ENCODE measurements at regions not wholly inside any gene's neighbourhood (a gene's known extent, or its start where the extent isn't known, plus 50 kb on each side); places are given as distances from the start of the nearest gene placed in this dataset.
A peak's percentile ranks its signal among the peaks of the same experiment; 100 is the strongest.

GRCh38 chr20:62583424-62583920 lies 58.8 kb upstream of the SLCO4A1 start:
- H3K27me3 ChIP-seq (ENCODE audit: insufficient read depth, low read length): no peaks in the 10 kb centered on the region
- H3K9me3 ChIP-seq (ENCODE audit: control insufficient read depth in 1 of 2, low read length in 2 of 2): no peaks in the 10 kb centered on the region
- H3K4me1 ChIP-seq (ENCODE audit: insufficient read depth, low read length): no peaks in the 10 kb centered on the region
- no peaks in the 10 kb centered on the region for H3K36me3 ChIP-seq (ENCODE audit: insufficient read depth, low read length)
- intact Hi-C loops (cut with micrococcal nuclease): no loop called here
- H3K4me3 ChIP-seq (ENCODE audit: low read length in 2 of 2): no peak overlapping the region
- H3K4me1 Mint-ChIP-seq: peaks cover 0 to 4% (median 2%) of the 10 kb centered on the region in 4 donors
- ChIA-PET POLR2A (ENCODE audit: partially characterized antibody) (no interaction called here), CTCF (ENCODE audit: partially characterized antibody) (no interaction called here)
- H3K4me3 Mint-ChIP-seq: no peak overlapping the region
- no peaks in the 10 kb centered on the region for H3K9me3 Mint-ChIP-seq
- no peak for DNase-seq
- H3K36me3 Mint-ChIP-seq: no peaks in the 10 kb centered on the region
- no peak overlapping the region for H3K27ac ChIP-seq (ENCODE audit: low read depth, low read length)
- H3K27ac Mint-ChIP-seq: no peak overlapping the region
- H3K27me3 Mint-ChIP-seq: peaks cover 30 to 36% of the 10 kb centered on the region in 2 donors

GRCh38 chr20:62584671-62585460 lies 57.4 kb upstream of the SLCO4A1 start:
- H3K36me3 ChIP-seq (ENCODE audit: insufficient read depth, low read length): no peaks in the 10 kb centered on the region

GRCh38 chr20:62585461-62585970 lies 56.8 kb upstream of the SLCO4A1 start:
- Mint-ChIP-seq H3K27me3 (peaks cover 21 to 27% of the 10 kb centered on the region in 2 donors), H3K4me3 (no peak overlapping the region), H3K27ac (no peak overlapping the region), H3K4me1 (peaks cover 0 to 3% (median 2%) of the 10 kb centered on the region in 4 donors), H3K9me3 (peaks cover 0 to 2% (median 0%) of the 10 kb centered on the region in 8 donors), H3K36me3 (no peaks in the 10 kb centered on the region)
- ChIA-PET CTCF (ENCODE audit: partially characterized antibody) (no interaction called here), POLR2A (ENCODE audit: partially characterized antibody) (no interaction called here)
- Histone ChIP-seq H3K9me3 (ENCODE audit: control insufficient read depth in 1 of 2, low read length in 2 of 2) (no peaks in the 10 kb centered on the region), H3K27ac (ENCODE audit: low read depth, low read length) (no peak overlapping the region), H3K27me3 (ENCODE audit: insufficient read depth, low read length) (no peaks in the 10 kb centered on the region), H3K4me3 (ENCODE audit: low read length in 2 of 2) (no peak overlapping the region), H3K36me3 (ENCODE audit: insufficient read depth, low read length) (no peaks in the 10 kb centered on the region), H3K4me1 (ENCODE audit: insufficient read depth, low read length) (no peaks in the 10 kb centered on the region)
- intact Hi-C loops (cut with micrococcal nuclease): no loop called here
- DNase-seq: no peak

More at GRCh38 chr20:62584671-62585460, 57.4 kb upstream of the SLCO4A1 start:
- Histone ChIP-seq H3K4me3 (ENCODE audit: low read length in 2 of 2) (no peak overlapping the region), H3K4me1 (ENCODE audit: insufficient read depth, low read length) (no peaks in the 10 kb centered on the region), H3K9me3 (ENCODE audit: control insufficient read depth in 1 of 2, low read length in 2 of 2) (no peaks in the 10 kb centered on the region), H3K27me3 (ENCODE audit: insufficient read depth, low read length) (no peaks in the 10 kb centered on the region), H3K27ac (ENCODE audit: low read depth, low read length) (no peak overlapping the region)
- intact Hi-C loops (cut with micrococcal nuclease): no loop called here
- no peaks in the 10 kb centered on the region for H3K9me3 Mint-ChIP-seq
- CTCF ChIA-PET (ENCODE audit: partially characterized antibody): no interaction called here
- H3K4me1 Mint-ChIP-seq: peaks cover 0 to 3% (median 2%) of the 10 kb centered on the region in 4 donors
- peaks cover 21 to 27% of the 10 kb centered on the region in 2 donors for H3K27me3 Mint-ChIP-seq
- no peak overlapping the region for H3K4me3 Mint-ChIP-seq
- H3K36me3 Mint-ChIP-seq: no peaks in the 10 kb centered on the region
- peak overlapping the region in 1 of 7 donors; percentile 79 for H3K27ac Mint-ChIP-seq
- no peak for DNase-seq
- POLR2A ChIA-PET (ENCODE audit: partially characterized antibody): interaction anchor here (0.8 kb wide), 1 partner anchor 120 kb away, joined by 3 read pairs; no protein-coding TSS in a partner anchor

- no peaks in the 10 kb centered on the region for H3K36me3 Mint-ChIP-seq
Measured at GRCh38 chr20:62586799-62587198, 55.5 kb upstream of the SLCO4A1 start.

GRCh38 chr20:62587757-62588402 lies 54.4 kb upstream of the SLCO4A1 start:
- no peaks in the 10 kb centered on the region for H3K27me3 ChIP-seq (ENCODE audit: insufficient read depth, low read length)
- H3K9me3 ChIP-seq (ENCODE audit: control insufficient read depth in 1 of 2, low read length in 2 of 2): no peaks in the 10 kb centered on the region
- H3K36me3 ChIP-seq (ENCODE audit: insufficient read depth, low read length): no peaks in the 10 kb centered on the region

More at GRCh38 chr20:62586799-62587198, 55.5 kb upstream of the SLCO4A1 start:
- peaks cover 0 to 2% (median 0%) of the 10 kb centered on the region in 8 donors for H3K9me3 Mint-ChIP-seq
- ChIA-PET CTCF (ENCODE audit: partially characterized antibody) (no interaction called here), POLR2A (ENCODE audit: partially characterized antibody) (no interaction called here)
- Histone ChIP-seq H3K4me1 (ENCODE audit: insufficient read depth, low read length) (no peaks in the 10 kb centered on the region), H3K36me3 (ENCODE audit: insufficient read depth, low read length) (no peaks in the 10 kb centered on the region), H3K27me3 (ENCODE audit: insufficient read depth, low read length) (no peaks in the 10 kb centered on the region), H3K9me3 (ENCODE audit: control insufficient read depth in 1 of 2, low read length in 2 of 2) (no peaks in the 10 kb centered on the region), H3K4me3 (ENCODE audit: low read length in 2 of 2) (no peak overlapping the region), H3K27ac (ENCODE audit: low read depth, low read length) (no peak overlapping the region)
- intact Hi-C loops (cut with micrococcal nuclease): no loop called here
- no peak for DNase-seq
- H3K27ac Mint-ChIP-seq: no peak overlapping the region
- H3K27me3 Mint-ChIP-seq: peaks cover 25 to 29% of the 10 kb centered on the region in 2 donors
- peaks cover 0 to 3% (median under 1%) of the 10 kb centered on the region in 4 donors for H3K4me1 Mint-ChIP-seq
- no peak overlapping the region for H3K4me3 Mint-ChIP-seq

GRCh38 chr20:62588458-62589149 lies 53.7 kb upstream of the SLCO4A1 start:
- H3K27ac ChIP-seq (ENCODE audit: low read depth, low read length): no peak overlapping the region
- H3K4me3 Mint-ChIP-seq: no peak overlapping the region
- H3K36me3 ChIP-seq (ENCODE audit: insufficient read depth, low read length): no peaks in the 10 kb centered on the region
- H3K9me3 ChIP-seq (ENCODE audit: control insufficient read depth in 1 of 2, low read length in 2 of 2): no peaks in the 10 kb centered on the region
- peaks cover 5% of the 10 kb centered on the region for H3K27me3 ChIP-seq (ENCODE audit: insufficient read depth, low read length)
- no peak for DNase-seq
- peaks cover 0 to 3% (median 0%) of the 10 kb centered on the region in 8 donors for H3K9me3 Mint-ChIP-seq
- intact Hi-C loops (cut with micrococcal nuclease): no loop called here
- no peaks in the 10 kb centered on the region for H3K4me1 Mint-ChIP-seq
- ChIA-PET CTCF (ENCODE audit: partially characterized antibody) (interaction anchor here (1.4 to 1.6 kb wide), 2 partner anchors 28 to 220 kb away, joined by 3 to 4 read pairs; no protein-coding TSS in a partner anchor), POLR2A (ENCODE audit: partially characterized antibody) (no interaction called here)
- no peaks in the 10 kb centered on the region for H3K4me1 ChIP-seq (ENCODE audit: insufficient read depth, low read length)
- peaks cover 30 to 31% of the 10 kb centered on the region in 2 donors for H3K27me3 Mint-ChIP-seq
- H3K27ac Mint-ChIP-seq: no peak overlapping the region
- H3K4me3 ChIP-seq (ENCODE audit: low read length in 2 of 2): no peak overlapping the region
- H3K36me3 Mint-ChIP-seq: no peaks in the 10 kb centered on the region

More at GRCh38 chr20:62587757-62588402, 54.4 kb upstream of the SLCO4A1 start:
- Mint-ChIP-seq H3K4me1 (peaks cover 0 to 3% (median under 1%) of the 10 kb centered on the region in 4 donors), H3K4me3 (no peak overlapping the region), H3K27ac (no peak overlapping the region), H3K36me3 (no peaks in the 10 kb centered on the region), H3K9me3 (peaks cover 0 to 3% (median 0%) of the 10 kb centered on the region in 8 donors), H3K27me3 (peaks cover 28 to 32% of the 10 kb centered on the region in 2 donors)
- intact Hi-C loops (cut with micrococcal nuclease): no loop called here
- H3K27ac ChIP-seq (ENCODE audit: low read depth, low read length): no peak overlapping the region
- ChIA-PET CTCF (ENCODE audit: partially characterized antibody) (interaction anchor here (1.4 kb wide), 1 partner anchor 29 kb away, joined by 3 read pairs; no protein-coding TSS in a partner anchor), POLR2A (ENCODE audit: partially characterized antibody) (no interaction called here)
- no peaks in the 10 kb centered on the region for H3K4me1 ChIP-seq (ENCODE audit: insufficient read depth, low read length)
- no peak for DNase-seq
- no peak overlapping the region for H3K4me3 ChIP-seq (ENCODE audit: low read length in 2 of 2)
